ENCODE measurements at regions not wholly inside any gene's neighbourhood (a gene's known extent, or its start where the extent isn't known, plus 50 kb on each side); places are given as distances from the start of the nearest gene placed in this dataset.

DNA sequence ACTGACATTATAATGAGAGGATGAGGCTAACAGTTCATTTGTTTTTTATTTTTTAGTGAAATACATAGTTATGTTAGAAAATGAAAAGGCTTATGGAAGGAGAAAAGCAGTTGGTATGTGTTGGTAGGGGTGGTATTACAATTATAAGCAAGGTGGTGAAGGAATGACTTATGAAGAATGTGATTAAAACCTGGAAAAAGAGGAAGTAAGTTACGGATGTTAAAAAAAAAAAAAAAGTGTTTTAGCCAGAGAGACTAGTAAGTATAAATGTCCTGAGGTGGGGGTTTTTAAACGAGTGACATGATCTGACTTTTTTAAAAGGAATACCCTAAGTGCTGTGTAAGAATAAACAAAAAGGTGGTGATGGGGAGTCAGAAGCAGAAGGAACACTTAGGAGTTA is 206.8 kb downstream of the IL15 start:
- Histone ChIP-seq H3F3A (ENCODE audit: insufficient read depth, low read length, poor library complexity, severe bottlenecking) (no peaks in the 10 kb centered on the region), H3K9me3 (ENCODE audit: low read length) (no peaks in the 10 kb centered on the region), H3K4me3 (ENCODE audit: low read length) (no peak overlapping the region), H3K27ac (ENCODE audit: low read length) (no peak overlapping the region), H3K27me3 (ENCODE audit: insufficient read depth, low read depth, low read length) (no peaks in the 10 kb centered on the region), H3K9me2 (ENCODE audit: insufficient read depth, low read length) (no peaks in the 10 kb centered on the region), H3K4me2 (ENCODE audit: low read length) (no peak overlapping the region), H3K36me3 (ENCODE audit: insufficient read depth, low read length) (no peaks in the 10 kb centered on the region), H4K20me1 (ENCODE audit: insufficient read depth) (no peaks in the 10 kb centered on the region), H3K9ac (ENCODE audit: low read length) (no peak overlapping the region), H2AFZ (ENCODE audit: low read depth, low read length) (no peak overlapping the region), H3K79me2 (replicated peaks; ENCODE audit: insufficient read depth, low read length) (no peaks in the 10 kb centered on the region)
- TF ChIP-seq, protein P1, sequence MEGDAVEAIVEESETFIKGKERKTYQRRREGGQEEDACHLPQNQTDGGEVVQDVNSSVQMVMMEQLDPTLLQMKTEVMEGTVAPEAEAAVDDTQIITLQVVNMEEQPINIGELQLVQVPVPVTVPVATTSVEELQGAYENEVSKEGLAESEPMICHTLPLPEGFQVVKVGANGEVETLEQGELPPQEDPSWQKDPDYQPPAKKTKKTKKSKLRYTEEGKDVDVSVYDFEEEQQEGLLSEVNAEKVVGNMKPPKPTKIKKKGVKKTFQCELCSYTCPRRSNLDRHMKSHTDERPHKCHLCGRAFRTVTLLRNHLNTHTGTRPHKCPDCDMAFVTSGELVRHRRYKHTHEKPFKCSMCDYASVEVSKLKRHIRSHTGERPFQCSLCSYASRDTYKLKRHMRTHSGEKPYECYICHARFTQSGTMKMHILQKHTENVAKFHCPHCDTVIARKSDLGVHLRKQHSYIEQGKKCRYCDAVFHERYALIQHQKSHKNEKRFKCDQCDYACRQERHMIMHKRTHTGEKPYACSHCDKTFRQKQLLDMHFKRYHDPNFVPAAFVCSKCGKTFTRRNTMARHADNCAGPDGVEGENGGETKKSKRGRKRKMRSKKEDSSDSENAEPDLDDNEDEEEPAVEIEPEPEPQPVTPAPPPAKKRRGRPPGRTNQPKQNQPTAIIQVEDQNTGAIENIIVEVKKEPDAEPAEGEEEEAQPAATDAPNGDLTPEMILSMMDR (IDR thresholded peaks at IDR 0.05; ENCODE audit: poor library complexity, severe bottlenecking), result no peak
- TF ChIP-seq SMC3 (conservative IDR thresholded peaks at IDR 0.05; ENCODE audit: poor library complexity) (no peak), EP300 (conservative IDR thresholded peaks at IDR 0.05; ENCODE audit: poor library complexity, severe bottlenecking) (no peak), RAD21 (conservative IDR thresholded peaks at IDR 0.05) (no peak), EZH2 (IDR thresholded peaks at IDR 0.05; ENCODE audit: borderline replicate concordance, insufficient read depth, low read length, poor library complexity, severe bottlenecking) (no peak), MXI1 (conservative IDR thresholded peaks at IDR 0.05; ENCODE audit: poor library complexity, severe bottlenecking) (no peak), TAF1 (IDR thresholded peaks at IDR 0.05; ENCODE audit: low read depth) (no peak), POLR2AphosphoS5 (IDR thresholded peaks at IDR 0.05) (no peak)
- TF ChIP-seq, protein P2, sequence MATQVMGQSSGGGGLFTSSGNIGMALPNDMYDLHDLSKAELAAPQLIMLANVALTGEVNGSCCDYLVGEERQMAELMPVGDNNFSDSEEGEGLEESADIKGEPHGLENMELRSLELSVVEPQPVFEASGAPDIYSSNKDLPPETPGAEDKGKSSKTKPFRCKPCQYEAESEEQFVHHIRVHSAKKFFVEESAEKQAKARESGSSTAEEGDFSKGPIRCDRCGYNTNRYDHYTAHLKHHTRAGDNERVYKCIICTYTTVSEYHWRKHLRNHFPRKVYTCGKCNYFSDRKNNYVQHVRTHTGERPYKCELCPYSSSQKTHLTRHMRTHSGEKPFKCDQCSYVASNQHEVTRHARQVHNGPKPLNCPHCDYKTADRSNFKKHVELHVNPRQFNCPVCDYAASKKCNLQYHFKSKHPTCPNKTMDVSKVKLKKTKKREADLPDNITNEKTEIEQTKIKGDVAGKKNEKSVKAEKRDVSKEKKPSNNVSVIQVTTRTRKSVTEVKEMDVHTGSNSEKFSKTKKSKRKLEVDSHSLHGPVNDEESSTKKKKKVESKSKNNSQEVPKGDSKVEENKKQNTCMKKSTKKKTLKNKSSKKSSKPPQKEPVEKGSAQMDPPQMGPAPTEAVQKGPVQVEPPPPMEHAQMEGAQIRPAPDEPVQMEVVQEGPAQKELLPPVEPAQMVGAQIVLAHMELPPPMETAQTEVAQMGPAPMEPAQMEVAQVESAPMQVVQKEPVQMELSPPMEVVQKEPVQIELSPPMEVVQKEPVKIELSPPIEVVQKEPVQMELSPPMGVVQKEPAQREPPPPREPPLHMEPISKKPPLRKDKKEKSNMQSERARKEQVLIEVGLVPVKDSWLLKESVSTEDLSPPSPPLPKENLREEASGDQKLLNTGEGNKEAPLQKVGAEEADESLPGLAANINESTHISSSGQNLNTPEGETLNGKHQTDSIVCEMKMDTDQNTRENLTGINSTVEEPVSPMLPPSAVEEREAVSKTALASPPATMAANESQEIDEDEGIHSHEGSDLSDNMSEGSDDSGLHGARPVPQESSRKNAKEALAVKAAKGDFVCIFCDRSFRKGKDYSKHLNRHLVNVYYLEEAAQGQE (IDR thresholded peaks at IDR 0.05; ENCODE audit: borderline replicate concordance), result no peak

GRCh38 chr4:141845901-141846300 is 209.5 kb downstream of the IL15 start:
- H4K20me1 ChIP-seq (ENCODE audit: insufficient read depth), result no peaks in the 10 kb centered on the region
- H2AFZ ChIP-seq (ENCODE audit: low read depth, low read length), result no peak overlapping the region
- H3K9ac ChIP-seq (ENCODE audit: low read length), result no peak overlapping the region
- H3K9me2 ChIP-seq (ENCODE audit: insufficient read depth, low read length), result no peaks in the 10 kb centered on the region
- H3K4me2 ChIP-seq (ENCODE audit: low read length), result no peak overlapping the region
- H3K27me3 ChIP-seq (ENCODE audit: insufficient read depth, low read depth, low read length), result no peaks in the 10 kb centered on the region
- H3K79me2 ChIP-seq (replicated peaks; ENCODE audit: insufficient read depth, low read length), result no peaks in the 10 kb centered on the region
- no peak overlapping the region for H3K27ac ChIP-seq (ENCODE audit: low read length)
- no peak overlapping the region for H3K4me3 ChIP-seq (ENCODE audit: low read length)
- H3K9me3 ChIP-seq (ENCODE audit: low read length), result no peaks in the 10 kb centered on the region
- no peak for TF ChIP-seq SMC3 (conservative IDR thresholded peaks at IDR 0.05; ENCODE audit: poor library complexity)
- TF ChIP-seq, protein P1 (IDR thresholded peaks at IDR 0.05; ENCODE audit: poor library complexity, severe bottlenecking), result no peak
- no peak for TF ChIP-seq EZH2 (IDR thresholded peaks at IDR 0.05; ENCODE audit: borderline replicate concordance, insufficient read depth, low read length, poor library complexity, severe bottlenecking)
- TF ChIP-seq, protein P2 (IDR thresholded peaks at IDR 0.05; ENCODE audit: borderline replicate concordance), result no peak
- no peaks in the 10 kb centered on the region for H3F3A ChIP-seq (ENCODE audit: insufficient read depth, low read length, poor library complexity, severe bottlenecking)
- no peaks in the 10 kb centered on the region for H3K36me3 ChIP-seq (ENCODE audit: insufficient read depth, low read length)

All from neural cell (in vitro differentiated cells).